ENCODE measurements at regions not wholly inside any gene's neighbourhood (a gene's known extent, or its start where the extent isn't known, plus 50 kb on each side); places are given as distances from the start of the nearest gene placed in this dataset.

- TF ChIP-seq NR2F1 (CRISPR knock-in tag; IDR thresholded peaks at IDR 0.05) (peak; percentile 92 to 97), ZNF737 (CRISPR knock-in tag; IDR thresholded peaks at IDR 0.05; ENCODE audit: borderline replicate concordance) (no peak), TBX3 (IDR thresholded peaks at IDR 0.05; ENCODE audit: borderline replicate concordance) (peak; percentile 66; the same call in 1 of the 2 replicates), DPF2 (CRISPR knock-in tag; IDR thresholded peaks at IDR 0.05; ENCODE audit: borderline replicate concordance, low read depth) (peak; percentile 90), TBL1XR1 (IDR thresholded peaks at IDR 0.05; ENCODE audit: borderline replicate concordance, low read length, partially characterized antibody) (peak; percentile 34), CREB1 (IDR thresholded peaks at IDR 0.05) (no peak), CREB1 (CRISPR knock-in tag; IDR thresholded peaks at IDR 0.05) (peak; percentile 62; the same call in 1 of the 2 replicates), AGO1 (IDR thresholded peaks at IDR 0.05; ENCODE audit: low read depth, low read length, poor library complexity, severe bottlenecking) (no peak), ZBTB21 (CRISPR knock-in tag; IDR thresholded peaks at IDR 0.05) (peak; percentile 42; the same call in 1 of the 2 replicates), FOXA1 (IDR thresholded peaks at IDR 0.05) (no peak), FOXA1 (CRISPR knock-in tag; IDR thresholded peaks at IDR 0.05) (peak; percentile 35; the same call in 1 of the 2 replicates), GABPB1 (CRISPR knock-in tag; IDR thresholded peaks at IDR 0.05) (peak; percentile 49; the same call in 1 of the 2 replicates), ZFP36L1 (CRISPR knock-in tag; IDR thresholded peaks at IDR 0.05) (peak; percentile 32; the same call in 1 of the 2 replicates), POLR2AphosphoS5 (IDR thresholded peaks at IDR 0.05; ENCODE audit: low read depth, low read length) (no peak), FOSL1 (CRISPR knock-in tag; IDR thresholded peaks at IDR 0.05; ENCODE audit: borderline replicate concordance) (peak; percentile 97), ZKSCAN8 (CRISPR knock-in tag; IDR thresholded peaks at IDR 0.05; ENCODE audit: borderline replicate concordance) (peak; percentile 86; the same call in 1 of the 2 replicates), ZGPAT (CRISPR knock-in tag; IDR thresholded peaks at IDR 0.05) (peak; percentile 92), STAG1 (CRISPR knock-in tag; IDR thresholded peaks at IDR 0.05) (no peak), CBX2 (IDR thresholded peaks at IDR 0.05; ENCODE audit: low read depth, low read length) (no peak), CBX2 (CRISPR knock-in tag; IDR thresholded peaks at IDR 0.05; ENCODE audit: low read depth) (no peak), ZNF710 (CRISPR knock-in tag; IDR thresholded peaks at IDR 0.05; ENCODE audit: borderline replicate concordance) (0 out of 2 replicates have a peak, but pooled peaks have one; percentile 19), THAP11 (CRISPR knock-in tag; IDR thresholded peaks at IDR 0.05) (peak; percentile 78), HNF1A (IDR thresholded peaks at IDR 0.05; ENCODE audit: low read depth) (peak; percentile 43; the same call in 1 of the 2 replicates), HNF1A (CRISPR knock-in tag; IDR thresholded peaks at IDR 0.05; ENCODE audit: borderline replicate concordance) (no peak; the same call in 1 of the 2 replicates), REPIN1 (CRISPR knock-in tag; IDR thresholded peaks at IDR 0.05; ENCODE audit: borderline replicate concordance, low read depth) (peak; percentile 54; the same call in 1 of the 2 replicates)
Observed at GRCh38 chr10:63738410-63738809, 217.2 kb downstream of the REEP3 start (continued).

All from HepG2 (cell line).